BE2C (cell line): ENCODE measurements at regions not wholly inside any gene's neighbourhood (a gene's known extent, or its start where the extent isn't known, plus 50 kb on each side); places are given as distances from the start of the nearest gene placed in this dataset.

Experiments
- DNase-seq: peaks from one replicate; pipeline ENCODE4 v3.0.0-alpha.2; 2020
- H3K27me3 ChIP-seq: fragments of 250-450 bp; sonication (Bioruptor Pico); 2 replicates; pipeline ENCODE4 v1.5.1; 2020; ENCODE audit warnings: mild to moderate bottlenecking
- H3K36me3 ChIP-seq: fragments of 250-450 bp; sonication (Bioruptor Pico); 2 replicates; pipeline ENCODE4 v1.5.1; 2020; ENCODE audit warnings: mild to moderate bottlenecking
- H3K4me1 ChIP-seq: fragments of 250-450 bp; sonication (Bioruptor Pico); 2 replicates; pipeline ENCODE4 v1.5.1; 2020
- H3K4me3 ChIP-seq: 2 replicates; pipeline ENCODE4 v1.5.1; 2011; ENCODE audit warnings: low read depth, low read length
- H3K9me3 ChIP-seq: fragments of 250-450 bp; sonication (Bioruptor Pico); 2 replicates; pipeline ENCODE4 v1.5.1; 2020
- CTCF ChIP-seq: IDR thresholded peaks from 2 replicates; pipeline ENCODE4 v1.5.1; 2012; ENCODE audit warnings: mild to moderate bottlenecking, low read depth, low read length

GRCh38 chr20:22402550-22402949 lies 181.8 kb downstream of the FOXA2 start:
- Histone ChIP-seq H3K4me1 (no peaks in the 10 kb centered on the region), H3K36me3 (no peaks in the 10 kb centered on the region), H3K4me3 (no peak overlapping the region), H3K9me3 (no peaks in the 10 kb centered on the region), H3K27me3 (no peaks in the 10 kb centered on the region)
- TF ChIP-seq CTCF, result no peak
- DNase-seq, result no peak

GRCh38 chr20:22400440-22400839 lies 183.9 kb downstream of the FOXA2 start:
- no peaks in the 10 kb centered on the region for H3K4me1 ChIP-seq
- no peak for DNase-seq
- H3K4me3 ChIP-seq, result no peak overlapping the region
- H3K9me3 ChIP-seq, result no peaks in the 10 kb centered on the region
- no peaks in the 10 kb centered on the region for H3K27me3 ChIP-seq
- no peak for TF ChIP-seq CTCF
- H3K36me3 ChIP-seq, result no peaks in the 10 kb centered on the region

- TF ChIP-seq CTCF, result no peak
- H3K4me1 ChIP-seq, result no peaks in the 10 kb centered on the region
- H3K27me3 ChIP-seq, result no peaks in the 10 kb centered on the region
- no peaks in the 10 kb centered on the region for H3K36me3 ChIP-seq
- no peak for DNase-seq
- no peak overlapping the region for H3K4me3 ChIP-seq
- H3K9me3 ChIP-seq, result no peaks in the 10 kb centered on the region
Observed at GRCh38 chr20:22394583-22394982, 189.8 kb downstream of the FOXA2 start.

- Histone ChIP-seq H3K27me3 (no peaks in the 10 kb centered on the region), H3K4me3 (no peak overlapping the region), H3K4me1 (no peaks in the 10 kb centered on the region), H3K9me3 (no peaks in the 10 kb centered on the region), H3K36me3 (no peaks in the 10 kb centered on the region)
- TF ChIP-seq CTCF, result no peak
- DNase-seq, result no peak
Observed at GRCh38 chr20:22390543-22390903, 193.8 kb downstream of the FOXA2 start.

GRCh38 chr20:22389836-22390542 lies 194.4 kb downstream of the FOXA2 start:
- TF ChIP-seq CTCF, result no peak
- Histone ChIP-seq H3K9me3 (no peaks in the 10 kb centered on the region), H3K36me3 (no peaks in the 10 kb centered on the region), H3K4me3 (no peak overlapping the region), H3K27me3 (no peaks in the 10 kb centered on the region), H3K4me1 (no peaks in the 10 kb centered on the region)
- DNase-seq, result no peak

- Histone ChIP-seq H3K36me3 (no peaks in the 10 kb centered on the region), H3K27me3 (no peaks in the 10 kb centered on the region), H3K4me3 (no peak overlapping the region), H3K4me1 (no peaks in the 10 kb centered on the region), H3K9me3 (no peaks in the 10 kb centered on the region)
- TF ChIP-seq CTCF, result no peak
- DNase-seq, result no peak
Observed at GRCh38 chr20:22387452-22387851, 196.9 kb downstream of the FOXA2 start.
